Esophagus squamous epithelium (tissue), 4 donors: ENCODE measurements at regions not wholly inside any gene's neighbourhood (a gene's known extent, or its start where the extent isn't known, plus 50 kb on each side); places are given as distances from the start of the nearest gene placed in this dataset.

Experiments used
- CTCF ChIP-seq, 6 experiments: fragments of 450-650 bp in 4 of 6; fragments of 200-600 bp in 2 of 6; sonication (generic) in 2 of 6; IDR thresholded peaks; one replicate each; pipeline ENCODE4 v1.5.1; 2016 to 2019; ENCODE audit warnings: antibody characterized with exemption in 6 of 6, mild to moderate bottlenecking in 4 of 6, moderate library complexity in 4 of 6
- POLR2A ChIP-seq, 4 donors: fragments of 450-650 bp; IDR thresholded peaks; one replicate each; pipeline ENCODE4 v1.6.1; 2017; ENCODE audit warnings: antibody characterized with exemption in 4 of 4, mild to moderate bottlenecking in 4 of 4, moderate library complexity in 3 of 4

DNA sequence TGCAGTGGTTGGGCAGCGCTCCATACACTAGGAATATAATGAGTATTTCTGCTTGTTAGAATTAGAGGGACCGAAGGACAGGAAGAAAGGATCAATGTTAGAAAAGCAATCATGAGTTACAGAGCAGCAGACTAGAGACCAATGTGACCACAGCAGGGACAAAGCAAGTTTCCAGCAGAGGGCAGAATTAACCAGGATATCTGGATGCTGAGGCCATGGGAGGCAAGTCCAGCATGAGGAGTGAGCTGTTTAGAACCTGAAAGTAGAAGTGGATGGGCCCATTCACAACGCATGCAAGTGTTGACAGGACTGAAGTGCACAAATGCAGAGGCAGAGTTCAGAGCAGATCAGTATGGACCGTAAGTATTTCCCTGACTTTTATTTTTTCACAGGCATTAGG lies 910.4 kb upstream of the GYPC start:
- TF ChIP-seq CTCF (IDR thresholded peaks at IDR 0.05) (peak in 1 of 6 experiments; percentile 7), POLR2A (IDR thresholded peaks at IDR 0.05) (no peak)
